ENCODE measurements at regions not wholly inside any gene's neighbourhood (a gene's known extent, or its start where the extent isn't known, plus 50 kb on each side); places are given as distances from the start of the nearest gene placed in this dataset.

DNA sequence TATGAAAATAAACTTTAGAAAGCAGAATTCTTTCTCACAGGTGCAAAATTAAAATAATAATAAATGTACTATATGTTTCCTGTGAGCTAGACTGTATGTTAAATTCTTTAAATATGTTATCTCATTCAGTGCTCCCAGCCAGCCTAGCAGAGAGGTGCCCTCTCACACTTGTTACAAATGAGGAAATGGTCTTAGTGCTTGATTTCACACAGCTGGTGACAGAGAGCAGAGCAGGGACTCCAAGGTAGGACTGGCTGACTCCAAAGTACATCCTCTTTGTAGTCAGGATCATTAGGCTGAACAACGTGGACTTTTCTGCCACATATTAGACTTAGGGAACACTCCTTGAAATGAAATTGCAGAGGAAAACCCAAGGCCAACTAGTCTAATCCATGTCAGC is 72.0 kb upstream of the HHIP start:
- no peak for DNase-seq (ENCODE audit: low read depth)

DNA sequence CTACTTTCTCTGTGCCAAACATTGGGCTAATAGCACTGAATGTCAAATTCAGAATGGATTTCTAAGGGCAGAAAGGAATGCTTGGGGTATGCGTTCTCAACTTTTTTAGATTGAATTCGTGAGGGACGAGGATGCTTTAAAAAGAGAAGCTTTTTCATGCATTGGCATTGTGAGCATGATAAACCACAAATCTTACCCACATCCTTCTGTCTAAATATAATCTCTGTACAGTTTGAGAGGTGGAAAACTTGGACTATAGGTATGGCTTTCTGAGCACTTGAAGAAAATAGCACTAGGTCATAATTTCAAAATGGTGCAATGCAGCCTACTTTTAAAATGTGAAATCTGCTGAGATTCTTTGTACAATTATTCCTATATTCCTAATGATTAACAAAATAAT is 71.4 kb upstream of the HHIP start:
- no peak for DNase-seq (ENCODE audit: low read depth)

DNA sequence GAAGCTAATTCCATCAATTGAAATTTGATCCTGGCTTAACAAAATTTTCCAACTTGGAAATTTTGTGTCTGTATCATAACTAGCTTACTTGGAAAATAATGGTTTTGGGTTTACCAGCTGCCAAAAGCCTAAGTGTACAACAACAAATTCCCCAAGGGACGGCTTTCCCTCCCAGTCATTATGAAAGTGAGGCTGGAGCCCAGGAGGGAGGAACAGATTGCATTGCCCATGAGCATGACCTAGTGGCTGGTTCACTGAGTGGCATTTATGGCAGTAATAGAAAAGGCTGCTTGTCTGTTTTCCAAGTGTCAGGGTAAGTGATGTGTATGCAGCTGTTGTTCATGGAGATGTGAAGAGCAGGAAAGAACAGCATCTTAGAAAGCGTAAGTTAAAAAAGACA is 70.8 kb upstream of the HHIP start:
- DNase-seq (ENCODE audit: low read depth), result no peak

DNA sequence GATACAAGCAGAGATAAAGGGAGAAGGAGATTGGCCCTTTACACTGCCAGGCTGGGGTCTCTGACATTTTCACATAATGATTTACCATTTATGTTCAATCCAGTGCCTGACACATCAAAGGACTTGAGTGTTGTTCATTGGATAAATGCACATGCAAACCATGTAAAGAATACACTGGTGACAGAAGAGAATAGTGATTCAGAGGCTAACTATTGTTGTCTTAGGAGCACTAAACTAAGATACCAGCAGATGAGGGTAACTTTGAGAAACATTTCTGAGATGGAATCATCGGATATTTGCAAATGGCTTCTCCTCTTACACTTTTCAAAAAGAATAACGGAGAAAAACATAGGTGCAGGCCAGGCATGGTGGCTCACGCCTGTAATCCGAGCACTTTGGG is 67.3 kb upstream of the HHIP start:
- DNase-seq (ENCODE audit: low read depth), result no peak

DNA sequence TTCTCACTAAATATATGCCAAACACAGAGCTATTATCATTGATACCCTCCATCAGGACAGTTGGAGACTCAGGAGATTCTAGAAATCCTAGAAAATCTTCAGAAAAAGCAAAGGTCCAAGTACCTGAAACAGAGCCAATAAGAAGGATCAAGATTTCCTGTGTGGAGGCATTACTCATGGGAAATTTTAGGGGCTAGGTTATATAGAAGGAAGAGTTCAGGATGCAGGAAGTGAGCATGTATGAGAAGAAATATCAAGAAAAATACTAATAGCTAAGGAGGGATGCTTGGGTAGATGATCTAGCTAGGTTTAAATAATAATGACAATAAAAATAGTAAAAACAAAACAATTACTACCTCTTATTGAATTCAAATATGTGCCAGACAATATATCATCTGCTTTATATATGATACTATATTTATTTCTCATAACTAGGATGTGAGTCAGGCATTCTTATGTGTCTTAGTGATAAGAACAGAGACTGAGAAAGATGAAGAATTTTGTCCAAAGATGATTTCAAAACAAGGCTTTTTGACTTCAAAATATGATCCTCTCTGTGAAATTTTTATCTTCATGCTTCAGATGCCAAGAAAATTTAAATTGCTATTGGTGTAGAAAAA is 66.4 kb upstream of the HHIP start:
- peak; percentile 82 for DNase-seq (ENCODE audit: low read depth)

DNA sequence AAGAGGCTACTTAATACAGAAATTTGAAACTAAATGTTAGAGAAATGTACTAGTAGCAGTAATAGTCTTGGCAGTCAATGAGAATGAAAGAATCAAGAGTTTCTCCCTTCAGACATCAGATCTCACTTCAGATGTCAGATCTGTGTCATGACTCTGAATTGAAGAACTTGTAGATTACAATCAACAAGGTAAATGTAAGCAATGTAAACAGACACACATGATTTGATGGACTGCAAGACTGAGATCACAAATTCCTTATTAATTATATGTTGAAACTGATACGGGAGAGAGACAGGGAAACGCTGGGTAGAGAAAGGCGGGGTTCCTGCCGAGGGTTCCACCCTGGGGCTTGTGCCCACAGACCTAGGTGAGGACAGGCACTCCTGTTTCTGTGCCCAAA is 65.5 kb upstream of the HHIP start:
- DNase-seq (ENCODE audit: low read depth), result no peak

DNA sequence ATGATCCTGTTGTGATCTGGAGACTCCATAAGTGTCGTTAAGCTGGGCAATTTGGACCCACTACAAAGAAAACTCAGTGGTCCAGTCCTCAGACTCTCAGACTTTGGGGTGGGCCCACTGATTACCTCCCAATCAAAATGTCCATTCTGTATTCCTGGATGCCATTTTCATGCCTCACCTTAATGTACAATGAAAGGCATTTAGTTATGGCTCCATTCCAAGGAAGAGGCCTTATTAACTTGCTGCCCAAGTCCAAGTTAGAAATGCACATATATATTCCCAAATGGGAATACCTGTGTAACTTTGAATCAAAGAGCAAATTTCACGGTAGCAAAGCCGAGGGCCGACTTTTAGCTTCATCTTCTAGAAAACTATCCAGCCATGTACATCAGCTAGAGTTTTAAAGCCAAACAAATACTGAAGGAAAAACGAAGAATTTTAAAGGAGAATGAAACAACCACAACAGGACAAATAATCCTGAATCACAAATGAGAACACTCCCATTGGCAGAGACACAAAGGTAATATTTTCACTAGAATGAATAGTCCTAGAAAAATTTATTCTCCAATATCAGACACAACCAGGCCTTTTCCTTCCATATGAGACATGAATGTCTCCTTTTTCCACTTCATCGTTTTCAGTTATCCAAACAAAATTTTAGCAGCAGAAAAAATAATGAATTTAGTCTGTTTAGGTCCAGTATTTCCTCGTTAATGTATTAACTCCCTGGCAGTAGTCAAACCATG is 63.7 kb upstream of the HHIP start:
- peak; percentile 61 for DNase-seq (ENCODE audit: low read depth)

DNA sequence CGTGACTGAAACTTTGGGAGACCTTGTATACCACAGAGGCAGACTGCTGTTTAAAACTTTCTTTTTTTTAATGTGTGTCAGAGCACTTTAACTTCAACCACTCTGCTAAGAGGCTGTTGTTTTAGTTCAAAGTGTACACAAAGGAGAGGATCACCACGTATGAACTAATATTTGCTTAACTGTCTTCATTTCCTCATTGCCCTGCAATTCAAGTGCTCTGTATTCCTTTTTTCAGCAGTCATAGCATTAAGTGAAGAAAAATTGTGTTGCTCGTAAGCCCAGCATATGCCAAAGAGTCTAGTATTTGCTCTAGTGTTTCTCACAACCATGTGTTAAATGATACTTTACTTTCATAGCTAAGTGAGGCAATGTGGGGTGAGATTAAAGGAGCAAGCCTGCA is 63.0 kb upstream of the HHIP start:
- no peak for DNase-seq (ENCODE audit: low read depth)

DNA sequence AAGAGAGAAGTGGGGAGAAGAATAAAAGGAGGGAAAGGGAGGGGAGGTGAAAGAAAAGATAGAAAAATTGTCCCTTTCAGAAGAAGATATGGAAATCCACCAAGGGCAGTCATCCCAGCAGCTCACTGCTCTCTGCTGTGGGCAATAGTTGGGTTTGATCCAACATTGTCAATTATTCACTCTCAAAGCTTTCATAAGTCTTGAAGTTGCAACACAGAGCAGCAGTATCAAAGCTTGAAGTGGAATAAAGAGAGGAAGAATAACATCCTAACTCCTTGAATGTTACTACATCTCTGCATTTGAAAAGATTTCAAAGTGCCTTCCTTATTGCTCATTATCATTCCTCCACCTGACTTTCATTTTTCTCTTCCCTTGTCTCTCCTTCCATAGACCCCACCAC is 62.3 kb upstream of the HHIP start:
- no peak for DNase-seq (ENCODE audit: low read depth)

DNA sequence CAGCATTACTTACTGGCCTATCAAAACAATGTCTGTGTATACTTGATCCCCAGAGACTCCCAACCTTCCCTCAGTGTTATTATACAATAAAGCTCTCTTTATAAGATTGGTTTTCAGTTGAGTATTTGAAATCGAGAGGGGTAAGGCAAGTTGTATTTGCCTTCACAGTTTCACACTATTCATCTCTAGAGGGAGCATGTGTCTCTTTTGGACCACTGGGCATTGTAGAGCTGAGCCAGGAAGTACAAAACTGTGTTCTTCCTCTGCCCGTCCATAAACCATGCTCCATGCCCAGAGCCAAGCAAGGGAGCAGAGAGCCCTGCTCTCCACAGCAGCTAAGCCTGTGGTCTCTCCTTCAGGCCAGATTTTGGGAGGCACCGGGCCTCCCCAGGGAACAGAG is 61.5 kb upstream of the HHIP start:
- DNase-seq (ENCODE audit: low read depth), result no peak

DNA sequence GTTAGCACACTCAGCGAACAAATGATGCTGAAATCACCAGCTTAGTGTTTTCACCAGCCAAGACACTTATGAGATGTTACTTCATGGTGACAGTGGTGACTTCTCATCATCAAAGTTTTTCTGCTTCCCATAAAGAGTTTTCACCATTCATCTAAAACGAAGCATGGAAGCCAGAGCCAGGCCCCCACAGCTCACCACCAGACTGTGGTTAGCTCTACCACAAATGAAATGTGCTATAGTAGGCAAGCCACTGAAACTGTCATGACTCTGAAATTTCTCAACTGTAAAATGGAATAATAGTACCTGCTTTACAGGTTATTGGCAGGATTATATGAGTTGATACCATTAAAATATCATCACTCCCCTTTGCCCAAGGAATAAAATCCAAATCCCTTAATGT is 56.4 kb upstream of the HHIP start:
- no peak for DNase-seq (ENCODE audit: low read depth)

DNA sequence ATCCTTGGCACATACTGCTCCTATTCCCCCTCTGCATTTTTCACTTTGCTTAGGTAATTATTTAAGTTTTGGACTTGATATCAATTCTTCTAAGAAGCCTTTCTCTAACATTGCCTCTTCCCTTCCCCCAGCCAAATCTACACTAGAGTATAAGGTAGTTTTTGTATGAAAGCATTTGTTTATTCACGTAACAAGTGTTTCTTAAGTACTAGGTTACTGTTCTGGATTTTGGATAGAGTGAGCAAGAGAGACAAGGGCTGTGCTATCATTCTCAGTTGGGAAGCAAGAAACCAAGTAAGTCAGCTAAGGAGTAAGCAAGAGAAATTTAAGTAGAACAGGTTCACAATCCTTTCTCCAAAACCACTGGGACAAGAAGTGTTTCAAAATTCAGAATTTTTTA is 55.9 kb upstream of the HHIP start:
- DNase-seq (ENCODE audit: low read depth), result no peak

DNA sequence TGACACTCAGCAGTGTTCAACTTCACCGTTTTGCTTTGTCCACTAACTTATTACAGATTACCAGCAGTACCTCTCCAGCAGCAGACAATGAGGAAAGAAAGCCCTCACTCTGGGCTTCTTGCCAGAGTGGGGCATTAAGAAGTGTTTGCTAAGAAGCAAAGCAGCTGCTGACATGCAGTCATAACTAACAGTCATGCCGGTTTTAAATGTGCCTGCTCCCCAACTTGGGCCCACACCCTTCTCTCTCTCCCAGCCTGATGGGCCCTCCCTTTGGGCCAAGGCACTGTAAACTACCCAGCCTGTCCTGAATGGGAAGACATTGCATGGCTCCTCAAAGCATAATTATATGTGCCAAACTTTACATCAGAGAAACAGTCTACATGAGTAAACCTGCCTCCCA is 54.6 kb upstream of the HHIP start:
- peak; percentile 46 for DNase-seq (ENCODE audit: low read depth)

DNA sequence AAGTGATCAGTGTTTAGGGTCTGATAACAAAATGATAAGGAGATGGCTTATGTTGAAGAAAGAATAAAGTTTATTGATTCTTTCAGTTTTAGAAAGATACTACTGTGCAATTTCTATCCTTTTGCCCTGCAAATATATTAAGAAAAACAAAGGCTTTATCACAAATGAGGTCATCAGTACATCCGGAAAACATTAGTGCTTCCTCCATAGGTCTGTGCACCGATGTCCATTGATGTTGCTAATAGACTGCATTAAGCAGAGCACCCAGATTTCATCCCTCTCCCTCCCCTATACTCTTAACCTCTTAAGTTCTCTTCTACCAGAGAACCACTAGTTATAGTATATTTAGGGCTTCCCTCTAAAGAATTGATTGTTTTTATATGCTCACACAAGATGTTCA is 53.7 kb upstream of the HHIP start:
- no peak for DNase-seq (ENCODE audit: low read depth)

DNA sequence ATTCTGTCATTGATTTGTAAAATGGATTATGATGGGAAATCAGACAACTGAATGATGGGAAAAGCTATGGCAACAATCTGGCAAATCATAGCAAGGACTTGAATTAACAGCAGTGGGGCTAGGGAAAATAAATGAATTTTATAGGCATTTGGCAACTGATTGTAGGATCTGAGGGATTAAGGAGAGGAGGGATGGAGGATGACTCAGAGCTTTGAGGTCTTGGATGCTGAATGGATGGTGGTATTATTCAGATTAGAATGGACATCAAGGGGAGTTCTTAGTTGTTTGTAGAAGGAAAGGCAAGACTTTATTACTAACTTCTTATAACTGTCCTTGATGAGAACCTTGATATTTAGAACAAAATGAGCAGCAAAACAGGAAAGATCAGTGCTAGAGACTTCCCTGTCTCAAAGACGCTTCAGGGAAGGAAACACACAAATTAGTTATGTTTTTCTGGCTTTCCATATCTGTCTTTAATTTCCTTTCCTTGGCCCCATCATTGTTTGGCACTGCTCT is 51.4 kb upstream of the HHIP start:
- no peak for DNase-seq (ENCODE audit: low read depth)

DNA sequence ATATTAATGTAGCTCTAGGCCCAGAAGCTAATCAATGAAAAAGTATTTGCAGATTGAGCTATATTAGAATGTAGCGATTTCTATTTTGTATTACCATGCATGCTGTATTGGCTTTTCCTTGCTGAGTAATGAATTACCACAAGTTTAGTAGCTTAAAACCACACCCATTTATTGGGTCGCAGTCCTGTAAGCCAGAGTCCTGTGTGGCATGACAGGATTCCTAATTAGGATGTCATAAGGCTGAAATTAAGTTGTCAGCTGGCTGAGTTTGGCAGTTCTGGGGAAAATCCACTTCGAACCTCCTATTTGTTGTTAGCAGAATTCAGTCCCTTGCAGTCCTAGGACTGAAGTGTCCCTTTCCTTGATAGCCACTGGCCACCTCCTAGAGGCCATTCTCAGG is 50.3 kb upstream of the HHIP start:
- no peak for DNase-seq (ENCODE audit: low read depth)
